ENCODE measurements at regions not wholly inside any gene's neighbourhood (a gene's known extent, or its start where the extent isn't known, plus 50 kb on each side); places are given as distances from the start of the nearest gene placed in this dataset.

DNA sequence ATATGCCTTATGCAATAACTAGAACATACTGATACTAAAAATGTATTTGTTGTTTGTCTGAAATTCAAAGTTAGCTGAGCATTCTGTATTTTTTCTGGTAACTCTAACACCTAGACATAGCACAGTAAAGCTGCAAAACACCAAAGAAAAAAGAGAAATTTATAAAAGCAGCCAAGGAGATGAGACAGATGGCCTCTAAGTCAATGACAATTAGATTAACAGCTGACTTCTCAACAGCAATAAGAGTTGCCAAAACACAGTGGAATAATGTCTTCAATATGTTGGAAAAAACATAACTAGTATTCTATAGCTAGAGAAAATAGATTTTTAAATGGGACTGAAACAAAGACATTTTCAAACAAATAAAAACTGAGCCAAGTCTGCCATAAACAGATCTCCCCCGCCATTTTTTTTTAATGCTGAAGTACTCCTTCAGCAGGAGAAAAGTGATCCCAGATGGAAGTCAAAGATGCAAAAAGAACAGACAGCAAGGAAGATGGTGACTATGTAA, 81.3 kb downstream of the SYF2 start:
- Histone ChIP-seq H3K36me3 (replicated peaks; ENCODE audit: insufficient read depth, low read length) (no peaks in the 10 kb centered on the region), H3K79me2 (ENCODE audit: low read length) (no peaks in the 10 kb centered on the region), H3K9me3 (replicated peaks; ENCODE audit: insufficient read depth, low read length) (no peaks in the 10 kb centered on the region), H2AFZ (ENCODE audit: low read length) (no peak overlapping the region), H3F3A (ENCODE audit: insufficient read depth, low read length) (no peaks in the 10 kb centered on the region), H3K27ac (ENCODE audit: low read length) (no peak overlapping the region), H3K9me2 (replicated peaks; ENCODE audit: insufficient read depth, low read length) (no peaks in the 10 kb centered on the region), H4K20me1 (ENCODE audit: insufficient read depth, low read length) (no peaks in the 10 kb centered on the region), H3K27me3 (replicated peaks; ENCODE audit: insufficient read depth, low read length) (no peaks in the 10 kb centered on the region), H3K4me2 (ENCODE audit: low read depth, low read length) (no peak overlapping the region), H3K9ac (ENCODE audit: low read length) (no peak overlapping the region), H3K4me1 (ENCODE audit: low read length) (no peaks in the 10 kb centered on the region), H3K4me3 (ENCODE audit: low read length) (no peak overlapping the region)
- TF ChIP-seq EZH2 (optimal IDR thresholded peaks at IDR 0.05; ENCODE audit: low read depth, low read length) (no peak), EZH2phosphoT487 (IDR thresholded peaks at IDR 0.05; ENCODE audit: low read length) (no peak)
- TF ChIP-seq, protein P1, sequence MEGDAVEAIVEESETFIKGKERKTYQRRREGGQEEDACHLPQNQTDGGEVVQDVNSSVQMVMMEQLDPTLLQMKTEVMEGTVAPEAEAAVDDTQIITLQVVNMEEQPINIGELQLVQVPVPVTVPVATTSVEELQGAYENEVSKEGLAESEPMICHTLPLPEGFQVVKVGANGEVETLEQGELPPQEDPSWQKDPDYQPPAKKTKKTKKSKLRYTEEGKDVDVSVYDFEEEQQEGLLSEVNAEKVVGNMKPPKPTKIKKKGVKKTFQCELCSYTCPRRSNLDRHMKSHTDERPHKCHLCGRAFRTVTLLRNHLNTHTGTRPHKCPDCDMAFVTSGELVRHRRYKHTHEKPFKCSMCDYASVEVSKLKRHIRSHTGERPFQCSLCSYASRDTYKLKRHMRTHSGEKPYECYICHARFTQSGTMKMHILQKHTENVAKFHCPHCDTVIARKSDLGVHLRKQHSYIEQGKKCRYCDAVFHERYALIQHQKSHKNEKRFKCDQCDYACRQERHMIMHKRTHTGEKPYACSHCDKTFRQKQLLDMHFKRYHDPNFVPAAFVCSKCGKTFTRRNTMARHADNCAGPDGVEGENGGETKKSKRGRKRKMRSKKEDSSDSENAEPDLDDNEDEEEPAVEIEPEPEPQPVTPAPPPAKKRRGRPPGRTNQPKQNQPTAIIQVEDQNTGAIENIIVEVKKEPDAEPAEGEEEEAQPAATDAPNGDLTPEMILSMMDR (IDR thresholded peaks at IDR 0.05; ENCODE audit: low read length) = no peak
- no peak for DNase-seq

- no peaks in the 10 kb centered on the region for H3K27me3 ChIP-seq (replicated peaks; ENCODE audit: insufficient read depth, low read length)
- no peaks in the 10 kb centered on the region for H3K36me3 ChIP-seq (replicated peaks; ENCODE audit: insufficient read depth, low read length)
- no peak overlapping the region for H3K9ac ChIP-seq (ENCODE audit: low read length)
- H3K9me2 ChIP-seq (replicated peaks; ENCODE audit: insufficient read depth, low read length) = no peaks in the 10 kb centered on the region
- H2AFZ ChIP-seq (ENCODE audit: low read length) = peak overlapping the region; percentile 15
- no peaks in the 10 kb centered on the region for H3K9me3 ChIP-seq (replicated peaks; ENCODE audit: insufficient read depth, low read length)
- no peaks in the 10 kb centered on the region for H4K20me1 ChIP-seq (ENCODE audit: insufficient read depth, low read length)
- H3K4me2 ChIP-seq (ENCODE audit: low read depth, low read length) = no peak overlapping the region
- H3K79me2 ChIP-seq (ENCODE audit: low read length) = no peaks in the 10 kb centered on the region
- H3K27ac ChIP-seq (ENCODE audit: low read length) = no peak overlapping the region
- no peaks in the 10 kb centered on the region for H3F3A ChIP-seq (ENCODE audit: insufficient read depth, low read length)
- no peak for TF ChIP-seq EZH2 (optimal IDR thresholded peaks at IDR 0.05; ENCODE audit: low read depth, low read length)
- TF ChIP-seq, protein P1 (IDR thresholded peaks at IDR 0.05; ENCODE audit: low read length) = peak; percentile 75
- H3K4me3 ChIP-seq (ENCODE audit: low read length) = no peak overlapping the region
- H3K4me1 ChIP-seq (ENCODE audit: low read length) = no peaks in the 10 kb centered on the region
- DNase-seq = peak; percentile 31
Observed at GRCh38 chr1:25148673-25149300, 83.5 kb downstream of the SYF2 start.

GRCh38 chr1:25146451-25146855, 85.8 kb downstream of the SYF2 start:
- H3K9me2 ChIP-seq (replicated peaks; ENCODE audit: insufficient read depth, low read length) = no peaks in the 10 kb centered on the region
- TF ChIP-seq, protein P1 (IDR thresholded peaks at IDR 0.05; ENCODE audit: low read length) = no peak
- TF ChIP-seq EZH2phosphoT487 (IDR thresholded peaks at IDR 0.05; ENCODE audit: low read length) (no peak), EZH2 (optimal IDR thresholded peaks at IDR 0.05; ENCODE audit: low read depth, low read length) (no peak)
- no peaks in the 10 kb centered on the region for H3K27me3 ChIP-seq (replicated peaks; ENCODE audit: insufficient read depth, low read length)
- H3K36me3 ChIP-seq (replicated peaks; ENCODE audit: insufficient read depth, low read length) = no peaks in the 10 kb centered on the region
- H4K20me1 ChIP-seq (ENCODE audit: insufficient read depth, low read length) = no peaks in the 10 kb centered on the region
- no peaks in the 10 kb centered on the region for H3K79me2 ChIP-seq (ENCODE audit: low read length)
- no peak overlapping the region for H3K4me3 ChIP-seq (ENCODE audit: low read length)
- no peak overlapping the region for H3K27ac ChIP-seq (ENCODE audit: low read length)
- no peak for DNase-seq
- H2AFZ ChIP-seq (ENCODE audit: low read length) = no peak overlapping the region
- H3K9me3 ChIP-seq (replicated peaks; ENCODE audit: insufficient read depth, low read length) = no peaks in the 10 kb centered on the region
- no peak overlapping the region for H3K4me2 ChIP-seq (ENCODE audit: low read depth, low read length)
- H3F3A ChIP-seq (ENCODE audit: insufficient read depth, low read length) = no peaks in the 10 kb centered on the region
- H3K4me1 ChIP-seq (ENCODE audit: low read length) = no peaks in the 10 kb centered on the region
- no peak overlapping the region for H3K9ac ChIP-seq (ENCODE audit: low read length)

Measured in MM.1S (cell line).